Neural cell (in vitro differentiated cells): ENCODE measurements at regions not wholly inside any gene's neighbourhood (a gene's known extent, or its start where the extent isn't known, plus 50 kb on each side); places are given as distances from the start of the nearest gene placed in this dataset.

Experiments
- CTCF ChIP-seq: fragments of 450-650 bp; IDR thresholded peaks from 2 replicates; pipeline ENCODE4 v1.5.1; 2014; ENCODE audit warnings: antibody characterized with exemption, mild to moderate bottlenecking, moderate library complexity; ENCODE audit not compliant: poor library complexity, severe bottlenecking
- EP300 ChIP-seq: fragments of 450-650 bp; conservative IDR thresholded peaks from 2 replicates; pipeline ENCODE4 v1.6.1; 2014; ENCODE audit warnings: antibody characterized with exemption, mild to moderate bottlenecking, moderate library complexity; ENCODE audit not compliant: poor library complexity, severe bottlenecking
- EZH2 ChIP-seq: fragments of 200-600, 300-800 bp; shearing (Covaris generic), sonication (generic); IDR thresholded peaks from 2 replicates; pipeline ENCODE4 v1.6.1; 2014; ENCODE audit warnings: antibody characterized with exemption, low read length, borderline replicate concordance, mild to moderate bottlenecking; ENCODE audit not compliant: insufficient read depth, poor library complexity, severe bottlenecking
- MXI1 ChIP-seq: fragments of 450-650 bp; conservative IDR thresholded peaks from 2 replicates; pipeline ENCODE4 v1.6.1; 2014; ENCODE audit warnings: antibody characterized with exemption, mild to moderate bottlenecking; ENCODE audit not compliant: poor library complexity, severe bottlenecking
- RAD21 ChIP-seq: fragments of 450-650 bp; conservative IDR thresholded peaks from 2 replicates; pipeline ENCODE4 v1.6.1; 2014; ENCODE audit warnings: antibody characterized with exemption, mild to moderate bottlenecking, moderate library complexity
- REST ChIP-seq: IDR thresholded peaks from 2 replicates; pipeline ENCODE4 v1.6.1; 2012; ENCODE audit warnings: borderline replicate concordance
- TAF1 ChIP-seq: IDR thresholded peaks from 2 replicates; pipeline ENCODE4 v1.6.1; 2012; ENCODE audit warnings: low read depth

GRCh38 chr4:28007693-28008092, 1147.1 kb downstream of the STIM2 start:
- TF ChIP-seq CTCF (no peak), EZH2 (no peak), MXI1 (no peak), REST (no peak), RAD21 (no peak), TAF1 (no peak), EP300 (no peak)
